SHP77 treated with DMSO at 0.1 percent for 48 hours (cell line): ENCODE measurements at regions not wholly inside any gene's neighbourhood (a gene's known extent, or its start where the extent isn't known, plus 50 kb on each side); places are given as distances from the start of the nearest gene placed in this dataset.

Source experiments
- DNase-seq: peaks from one replicate; lab custom pipeline; 2025; lab: John Stamatoyannopoulos, UW

GRCh38 chr2:8168022-8168717 lies 513.7 kb upstream of the ID2 start:
- DNase-seq = no peak

- no peak for DNase-seq
Observed at GRCh38 chr2:8168876-8169424, 512.9 kb upstream of the ID2 start.

DNA sequence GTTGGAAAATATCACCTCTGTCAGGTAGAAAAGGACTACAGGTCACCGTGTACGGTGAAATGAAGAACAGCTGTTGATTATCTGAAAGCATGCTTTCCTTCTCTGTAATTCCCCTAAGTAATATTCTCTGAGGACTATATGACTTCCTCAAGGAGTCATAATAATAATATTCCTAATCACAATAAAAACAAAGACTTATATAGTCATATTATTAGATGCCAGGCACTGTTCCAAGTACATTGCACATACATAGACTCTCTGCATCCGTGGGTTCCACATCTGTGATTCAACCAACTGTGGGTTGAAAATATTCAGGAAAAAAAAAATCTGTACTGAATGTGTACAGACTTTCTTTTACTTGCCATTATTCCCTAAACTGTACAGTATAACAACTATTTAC lies 512.4 kb upstream of the ID2 start:
- no peak for DNase-seq

GRCh38 chr2:8170552-8171327 lies 511.1 kb upstream of the ID2 start:
- no peak for DNase-seq

DNA sequence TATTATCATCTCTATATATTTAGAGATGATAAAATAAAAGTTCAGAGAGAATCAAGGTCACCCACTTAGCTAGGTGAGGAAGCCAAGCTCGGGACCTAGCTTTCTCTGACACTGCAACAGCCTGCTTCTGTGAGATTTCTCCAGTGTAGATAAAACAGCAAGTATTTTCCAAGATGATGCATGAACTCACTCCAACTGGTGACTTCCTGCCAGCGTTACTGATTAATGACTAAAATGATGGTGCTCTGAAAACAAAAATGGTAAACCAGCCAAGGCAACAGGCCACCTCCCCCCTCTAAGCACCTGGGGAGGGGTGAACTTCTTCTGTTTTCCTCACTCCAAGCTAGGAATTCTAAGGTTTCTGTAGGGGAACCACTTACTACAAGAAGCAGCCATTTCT lies 510.2 kb upstream of the ID2 start:
- DNase-seq = no peak

GRCh38 chr2:8172661-8173060 lies 509.2 kb upstream of the ID2 start:
- no peak for DNase-seq

GRCh38 chr2:8174641-8175257 lies 507.1 kb upstream of the ID2 start:
- no peak for DNase-seq

DNA sequence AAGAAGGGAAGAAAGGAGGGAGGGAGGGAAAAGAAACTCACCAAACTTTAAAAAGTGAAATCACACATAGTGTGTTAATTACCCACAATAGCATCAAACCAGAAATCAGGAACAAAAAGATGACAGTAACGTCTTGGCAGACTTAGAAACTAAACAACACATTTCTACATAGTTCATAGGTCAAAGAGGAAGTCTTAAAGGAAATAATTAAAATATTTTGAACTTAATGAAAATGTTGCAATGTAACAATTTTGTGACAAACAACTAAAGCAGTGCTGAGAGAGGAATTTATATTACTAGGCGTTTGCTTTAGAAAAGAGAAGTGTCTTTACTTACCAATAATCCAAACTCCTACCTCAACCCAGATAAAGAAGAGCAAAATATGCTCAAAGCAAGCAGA lies 505.0 kb upstream of the ID2 start:
- no peak for DNase-seq

GRCh38 chr2:8177566-8177965 lies 504.3 kb upstream of the ID2 start:
- DNase-seq = no peak

DNA sequence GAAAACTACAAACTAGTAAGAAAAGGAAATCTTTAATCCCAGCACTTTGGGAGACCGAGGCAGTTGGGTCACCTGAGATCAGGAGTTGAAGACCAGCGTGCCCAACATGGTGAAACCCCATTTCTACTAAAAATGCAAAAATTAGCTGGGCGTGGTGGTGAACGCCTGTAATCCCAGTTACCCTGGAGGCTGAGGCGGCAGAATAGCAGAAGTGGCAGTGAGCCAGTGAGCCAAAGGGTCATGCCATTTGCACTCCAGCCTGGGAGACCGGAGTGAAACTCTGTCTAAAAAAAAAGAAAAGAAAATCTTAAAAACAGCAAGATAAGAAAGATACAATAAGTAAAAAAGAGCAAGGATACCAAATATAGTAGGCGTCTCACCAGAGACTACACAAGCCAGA lies 502.9 kb upstream of the ID2 start:
- DNase-seq = no peak

DNA sequence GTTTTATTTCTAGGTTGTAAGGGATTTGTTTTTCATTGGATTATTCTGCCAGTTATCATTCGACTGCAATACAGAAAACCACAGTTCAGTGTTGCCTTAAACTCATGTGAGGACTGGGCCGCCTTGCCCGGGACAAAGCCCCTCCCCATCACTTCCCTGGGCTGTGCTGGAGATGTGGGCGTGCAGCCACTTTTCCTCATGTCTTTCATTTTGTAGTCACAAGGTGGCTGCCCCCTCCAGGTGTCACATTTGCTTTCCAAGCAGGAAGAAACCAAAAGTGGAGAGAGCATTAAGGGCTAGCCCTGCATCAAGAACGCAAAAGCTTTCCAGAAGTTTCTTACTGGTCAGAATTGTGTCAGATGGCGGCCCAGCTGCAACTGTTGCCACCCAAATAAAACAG lies 492.5 kb upstream of the ID2 start:
- DNase-seq = no peak

- no peak for DNase-seq
Observed at GRCh38 chr2:8190279-8190678, 491.6 kb upstream of the ID2 start.

DNA sequence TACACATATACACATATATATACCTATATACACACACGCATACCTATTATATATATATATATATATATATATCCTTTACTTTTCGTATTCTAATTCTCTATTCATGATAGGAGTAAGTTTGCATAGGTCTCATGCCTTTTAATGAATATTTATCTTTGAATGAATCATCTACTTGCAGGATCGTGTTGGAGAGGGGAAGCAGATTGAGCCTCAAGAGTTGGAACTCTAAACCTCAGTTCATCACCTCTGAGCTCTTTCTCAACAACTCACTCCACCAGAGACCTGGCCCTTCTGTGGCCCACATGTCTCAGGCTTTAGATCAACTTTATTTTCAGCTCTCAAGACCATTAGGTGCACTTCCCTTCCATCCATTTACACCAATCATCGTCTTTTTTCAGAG lies 490.4 kb upstream of the ID2 start:
- DNase-seq = no peak

DNA sequence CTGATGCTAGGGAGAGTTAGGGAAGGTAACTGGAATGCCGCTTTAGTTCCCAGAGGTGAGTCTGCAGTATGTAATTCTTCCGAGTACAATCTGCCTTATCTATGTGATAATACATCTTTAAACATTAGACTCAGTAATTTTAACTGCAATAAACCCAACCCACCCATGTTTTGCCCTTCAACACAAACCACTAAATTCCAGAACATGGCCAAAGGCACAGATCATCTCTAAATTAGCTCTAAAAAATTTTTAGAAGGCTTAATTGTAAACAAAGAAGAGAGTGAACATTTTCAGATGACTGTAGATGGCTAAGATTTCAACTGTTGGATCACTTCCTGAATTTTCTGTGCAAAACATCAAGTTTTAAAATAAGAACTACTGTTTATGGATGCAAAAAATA lies 488.7 kb upstream of the ID2 start:
- DNase-seq = no peak

GRCh38 chr2:8193686-8194615 lies 487.9 kb upstream of the ID2 start:
- DNase-seq = peak; percentile 85

DNA sequence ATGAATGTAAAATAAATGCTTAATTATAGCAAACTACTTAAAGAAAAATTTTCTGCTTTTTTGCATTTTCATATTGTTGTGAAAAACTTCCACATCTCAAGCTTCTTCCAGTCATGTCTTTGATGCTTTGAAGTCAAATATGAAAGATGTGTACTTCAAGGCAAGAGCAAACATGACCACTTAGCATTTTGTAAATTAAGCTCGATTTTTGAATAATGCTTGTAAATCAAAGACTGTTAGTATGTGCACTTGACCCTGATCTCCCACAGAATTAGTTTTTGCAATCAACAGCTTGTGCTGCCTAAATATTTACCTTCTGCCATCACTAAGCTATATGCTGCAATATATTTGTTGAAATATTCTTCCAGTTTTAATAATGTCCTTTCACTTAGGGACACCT lies 486.1 kb upstream of the ID2 start:
- no peak for DNase-seq

- no peak for DNase-seq
Observed at GRCh38 chr2:8196316-8196715, 485.5 kb upstream of the ID2 start.

DNA sequence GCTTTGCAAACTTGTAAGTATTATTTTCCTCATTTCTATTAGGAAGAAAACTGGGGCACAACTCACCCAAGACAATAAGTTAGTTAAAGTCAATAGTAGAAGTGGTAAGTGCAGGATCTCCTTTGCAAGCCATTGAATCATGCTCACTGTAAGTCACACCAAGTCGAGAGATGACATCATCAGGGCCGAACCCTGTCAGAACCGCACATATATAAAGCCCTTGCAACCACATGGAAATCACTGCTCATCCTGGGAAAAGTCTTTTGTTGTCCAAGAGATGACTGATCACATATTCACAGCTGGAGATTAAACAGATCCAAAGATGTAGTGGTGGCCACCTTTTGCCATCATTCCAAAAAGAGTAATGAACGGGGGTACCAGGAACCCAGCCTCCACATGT lies 484.8 kb upstream of the ID2 start:
- DNase-seq = no peak

DNA sequence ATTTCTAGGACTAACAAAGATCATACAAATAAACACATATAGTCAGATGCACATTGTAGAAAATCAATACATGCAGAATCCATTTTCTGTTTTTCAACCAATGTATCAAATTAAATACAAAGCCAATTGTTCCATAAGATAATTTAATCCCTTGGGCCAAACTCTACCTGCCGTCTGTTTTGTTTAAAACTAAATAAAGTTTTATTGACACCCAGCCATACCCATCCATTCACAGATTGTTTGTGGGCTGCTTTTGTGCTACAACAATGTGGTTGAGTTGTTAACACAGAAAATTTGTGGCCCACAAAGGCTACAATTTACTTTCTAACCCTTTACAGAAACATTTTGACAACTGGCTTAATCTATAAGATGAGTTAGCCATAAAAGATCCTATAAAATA lies 484.0 kb upstream of the ID2 start:
- no peak for DNase-seq

DNA sequence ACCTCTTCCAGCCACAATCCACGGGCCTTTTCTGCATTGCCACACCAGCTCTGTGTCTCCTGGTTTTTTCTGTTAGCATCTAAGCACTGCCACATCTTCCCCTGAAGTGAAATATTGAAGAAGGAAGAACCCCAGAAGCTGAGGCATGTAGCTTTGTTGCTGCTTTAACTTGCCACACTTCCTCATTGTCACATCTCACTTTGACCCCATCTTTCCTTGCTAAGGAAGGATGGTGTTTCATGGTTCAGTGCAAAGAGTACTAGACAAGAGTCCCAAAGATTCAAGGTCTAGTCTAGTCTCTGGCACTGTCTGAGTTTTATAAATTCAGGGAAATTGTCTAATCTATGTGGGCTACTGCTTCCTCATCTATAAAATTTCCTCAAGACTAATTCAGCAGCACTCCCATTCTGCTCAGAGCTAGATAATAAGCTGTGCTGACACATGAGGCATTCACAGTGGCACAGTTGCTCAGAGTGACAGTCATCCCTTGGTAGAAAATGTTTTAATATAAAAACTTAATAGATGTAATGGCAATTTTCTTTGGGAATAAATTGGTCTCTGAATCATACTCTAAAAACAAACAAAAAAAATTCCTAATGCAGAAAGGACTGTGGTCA lies 483.0 kb upstream of the ID2 start:
- no peak for DNase-seq

DNA sequence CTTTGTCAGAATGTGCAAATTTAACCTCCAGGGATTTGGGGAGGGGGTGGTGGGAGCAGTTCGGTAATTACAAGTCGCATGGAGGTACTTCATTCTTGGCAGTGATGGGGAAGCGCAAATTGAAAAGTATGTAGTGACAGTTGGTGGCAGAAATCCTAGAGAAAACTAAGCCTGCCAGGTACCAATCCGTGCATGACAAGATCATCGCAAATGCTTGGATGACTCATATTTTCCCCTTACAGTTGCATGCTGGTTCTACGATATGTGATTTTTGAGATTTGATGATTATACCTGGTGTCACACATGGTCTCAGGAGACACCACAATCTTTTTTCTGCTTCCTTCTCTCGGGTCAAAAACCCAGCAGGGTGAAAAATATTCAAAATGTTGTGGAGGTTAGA lies 479.7 kb upstream of the ID2 start:
- peak; percentile 53 for DNase-seq

DNA sequence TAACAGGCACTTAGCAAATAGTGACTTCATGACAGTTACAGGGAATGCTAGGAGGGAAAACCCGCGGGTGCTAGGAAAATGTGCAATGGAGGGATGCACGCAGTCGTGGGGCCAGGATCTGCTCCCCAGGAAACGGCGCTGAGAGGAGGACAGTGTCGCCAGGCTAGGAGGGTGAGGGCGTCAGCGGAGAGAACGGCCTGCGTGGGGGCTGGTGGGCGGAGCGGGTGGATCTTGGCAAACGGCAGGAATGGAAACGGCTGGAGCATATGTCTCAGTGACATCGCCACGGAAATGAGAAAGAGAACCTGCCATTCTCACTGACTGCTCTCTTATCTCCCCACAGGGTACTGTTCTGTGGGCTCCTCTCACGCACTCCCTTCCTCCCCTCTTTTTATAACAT lies 478.5 kb upstream of the ID2 start:
- DNase-seq = no peak
